Stimulated activated CD4-positive, alpha-beta T cell treated with anti-CD3 and anti-CD28 coated beads, Interleukin-15, amount 100 ng/mL, for 48 hours (primary cell): ENCODE measurements at regions not wholly inside any gene's neighbourhood (a gene's known extent, or its start where the extent isn't known, plus 50 kb on each side); places are given as distances from the start of the nearest gene placed in this dataset.
"Not testable (repeated sequence)": the region's sequence is repeated elsewhere in the genome, so short reads cannot be mapped to it uniquely, and the experiment has no call there.

Experiments
- DNase-seq, 2 donors: peaks; one replicate each; pipeline ENCODE4 v3.0.0-alpha.2; 2020; ENCODE audit warnings: low read depth in 2 of 2

DNA sequence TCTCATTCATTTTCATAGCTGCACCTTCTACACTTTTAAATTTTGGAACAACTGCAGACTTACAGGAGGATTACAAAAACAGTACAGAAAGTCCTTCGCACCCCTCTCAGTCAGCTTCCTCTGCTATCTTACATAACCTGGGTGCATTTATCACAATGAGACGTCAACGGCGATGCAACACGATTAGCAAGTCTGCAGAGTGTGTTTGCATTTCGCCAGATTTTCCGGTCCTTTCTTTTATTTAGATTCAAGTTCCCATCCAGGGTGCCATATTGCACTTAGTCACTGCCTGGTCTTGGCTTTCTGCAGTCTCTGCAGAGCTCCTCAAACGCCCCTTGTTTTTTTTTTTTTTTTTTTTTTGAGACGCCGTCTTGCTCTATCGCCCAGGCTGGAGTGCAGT lies 85.9 kb downstream of the ASMT start:
- DNase-seq = no peak

DNA sequence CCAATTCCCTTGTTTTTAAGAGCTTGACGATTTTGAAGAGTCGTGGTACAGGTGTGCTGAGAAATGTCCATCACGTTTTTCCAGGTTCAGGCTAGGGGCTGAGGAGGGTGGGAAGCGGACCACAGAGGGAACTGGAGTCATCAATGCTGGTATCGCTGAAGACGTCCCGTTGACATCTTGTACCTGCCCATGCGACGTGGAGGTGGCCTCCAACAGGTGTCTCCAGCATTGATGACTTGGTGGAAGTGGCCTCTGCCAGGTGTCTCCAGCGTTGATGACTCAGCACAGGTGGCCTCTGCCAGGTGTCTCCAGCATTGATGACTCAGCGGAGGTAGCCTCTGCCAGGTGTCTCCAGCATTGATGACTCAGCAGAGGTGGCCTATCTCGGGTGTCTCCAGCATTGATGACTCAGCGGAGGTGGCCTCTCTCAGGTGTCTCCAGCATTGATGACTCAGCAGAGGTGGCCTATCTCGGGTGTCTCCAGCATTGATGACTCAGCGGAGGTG lies 86.6 kb downstream of the ASMT start:
- DNase-seq = not testable (repeated sequence)

DNA sequence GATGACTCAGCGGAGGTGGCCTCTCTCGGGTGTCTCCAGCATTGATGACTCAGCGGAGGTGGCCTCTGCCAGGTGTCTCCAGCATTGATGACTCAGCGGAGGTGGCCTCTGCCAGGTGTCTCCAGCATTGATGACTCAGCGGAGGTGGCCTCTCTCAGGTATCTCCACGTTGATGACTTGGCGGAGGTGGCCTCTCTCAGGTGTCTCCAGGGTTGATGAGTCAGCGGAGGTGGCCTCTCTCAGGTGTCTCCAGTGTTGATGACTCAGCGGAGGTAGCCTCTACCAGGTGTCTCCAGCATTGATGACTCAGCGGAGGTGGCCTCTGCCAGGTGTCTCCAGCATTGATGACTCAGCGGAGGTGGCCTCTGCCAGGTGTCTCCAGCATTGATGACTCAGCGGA lies 87.3 kb downstream of the ASMT start:
- DNase-seq = not testable (repeated sequence)

DNA sequence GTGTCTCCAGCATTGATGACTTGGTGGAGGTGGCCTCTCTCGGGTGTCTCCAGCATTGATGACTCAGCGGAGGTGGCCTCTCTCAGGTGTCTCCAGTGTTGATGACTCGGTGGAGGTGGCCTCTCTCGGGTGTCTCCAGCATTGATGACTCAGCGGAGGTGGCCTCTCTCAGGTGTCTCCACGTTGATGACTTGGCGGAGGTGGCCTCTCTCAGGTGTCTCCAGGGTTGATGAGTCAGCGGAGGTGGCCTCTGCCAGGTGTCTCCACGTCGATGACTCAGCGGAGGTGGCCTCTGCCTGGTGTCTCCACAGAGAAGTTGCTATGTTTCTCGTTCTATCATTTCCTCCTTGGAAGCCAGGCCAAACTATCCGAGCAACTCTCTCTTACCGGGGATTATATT lies 87.7 kb downstream of the ASMT start:
- DNase-seq = not testable (repeated sequence)

DNA sequence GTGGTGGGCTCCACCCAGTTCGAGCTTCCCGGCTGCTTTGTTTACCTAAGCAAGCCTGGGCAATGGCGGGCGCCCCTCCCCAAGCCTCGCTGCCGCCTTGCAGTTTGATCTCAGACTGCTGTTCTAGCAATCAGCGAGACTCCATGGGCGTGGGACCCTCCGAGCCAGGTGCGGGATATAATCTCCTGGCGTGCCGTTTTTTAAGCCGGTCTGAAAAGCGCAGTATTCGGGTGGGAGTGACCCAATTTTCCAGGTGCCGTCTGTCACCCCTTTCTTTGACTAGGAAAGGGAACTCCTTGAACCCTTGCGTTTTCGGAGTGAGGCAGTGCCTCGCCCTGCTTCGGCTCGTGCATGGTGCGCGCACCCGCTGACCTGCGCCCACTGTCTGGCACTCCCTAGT lies 94.4 kb downstream of the ASMT start:
- DNase-seq = not testable (repeated sequence)

DNA sequence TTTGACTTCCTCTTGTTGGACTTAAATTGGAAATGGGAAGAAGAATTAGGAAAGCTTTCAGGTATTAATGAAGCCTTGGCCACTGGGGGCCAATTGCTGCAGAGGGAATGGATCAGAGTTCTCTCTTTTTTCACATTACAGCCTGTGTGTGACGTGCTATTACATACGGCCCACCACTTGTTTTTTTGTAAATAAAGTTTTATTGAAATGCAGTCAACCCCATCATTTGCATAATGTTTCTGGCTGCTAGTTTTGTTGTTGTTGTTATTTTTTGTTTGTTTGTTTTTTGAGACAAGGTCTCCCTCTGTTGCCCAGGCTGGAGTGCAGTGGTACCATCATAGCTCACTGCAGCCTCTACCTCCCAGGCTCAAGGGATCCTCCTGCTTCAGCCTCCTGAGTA lies 98.4 kb downstream of the ASMT start:
- DNase-seq = no peak

DNA sequence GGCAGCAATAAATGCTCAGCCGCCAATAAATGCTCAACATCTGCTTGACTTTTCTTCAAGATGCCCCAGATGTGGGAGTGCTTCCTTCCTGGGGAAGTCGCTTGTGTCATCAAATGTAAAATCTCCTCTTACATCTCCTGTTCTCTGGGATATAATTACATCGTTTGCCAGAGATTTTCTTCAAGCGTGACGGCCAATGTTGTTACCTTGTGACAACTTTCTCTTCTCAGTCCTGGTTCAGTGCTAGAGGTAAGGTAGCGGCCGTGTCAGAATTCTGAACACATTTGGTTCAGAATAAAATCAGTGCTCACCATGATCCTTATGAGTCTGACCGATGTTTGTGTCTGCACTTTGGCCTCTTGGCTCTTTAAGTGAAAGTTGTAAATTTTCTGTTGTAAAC lies 102.5 kb downstream of the ASMT start:
- DNase-seq = no peak

DNA sequence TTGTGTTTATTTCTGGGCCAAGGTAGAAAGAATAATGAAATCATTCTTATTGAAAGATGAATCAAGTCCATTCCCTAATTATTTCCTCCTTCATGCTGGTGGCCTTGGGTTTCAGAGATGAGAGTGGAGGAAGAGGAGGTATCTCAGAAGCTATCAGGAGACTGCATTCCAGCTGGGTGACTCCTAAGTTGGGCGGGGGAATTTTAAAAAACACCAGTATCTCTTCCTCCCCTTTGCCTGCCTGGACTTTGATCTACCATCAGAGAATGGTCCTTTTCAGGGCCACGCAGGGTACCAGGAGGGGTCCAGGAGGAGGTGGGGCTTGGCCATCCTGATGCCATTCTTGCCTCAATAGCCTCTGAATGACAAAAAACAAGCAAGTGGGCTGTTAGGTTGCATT lies 104.4 kb downstream of the ASMT start:
- no peak for DNase-seq

DNA sequence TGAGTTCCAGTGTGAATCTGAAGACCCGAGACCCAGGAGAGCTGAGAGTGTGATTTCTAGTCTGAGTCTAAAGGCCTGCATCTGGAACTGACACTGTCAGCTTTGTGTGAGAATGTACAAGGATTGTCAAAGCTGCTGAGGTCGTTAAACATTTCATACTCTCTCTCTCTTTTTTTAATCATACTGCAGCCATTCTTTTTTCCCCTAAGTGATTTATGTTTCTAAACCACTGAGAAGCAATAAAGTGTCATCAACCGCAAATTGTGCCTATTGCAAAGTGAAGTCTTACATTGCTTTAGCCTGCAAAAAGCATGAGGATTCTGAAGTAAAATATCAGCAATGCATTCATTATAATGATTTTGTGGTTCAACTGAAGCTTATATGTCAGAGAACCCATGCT lies 106.0 kb downstream of the ASMT start:
- no peak for DNase-seq

DNA sequence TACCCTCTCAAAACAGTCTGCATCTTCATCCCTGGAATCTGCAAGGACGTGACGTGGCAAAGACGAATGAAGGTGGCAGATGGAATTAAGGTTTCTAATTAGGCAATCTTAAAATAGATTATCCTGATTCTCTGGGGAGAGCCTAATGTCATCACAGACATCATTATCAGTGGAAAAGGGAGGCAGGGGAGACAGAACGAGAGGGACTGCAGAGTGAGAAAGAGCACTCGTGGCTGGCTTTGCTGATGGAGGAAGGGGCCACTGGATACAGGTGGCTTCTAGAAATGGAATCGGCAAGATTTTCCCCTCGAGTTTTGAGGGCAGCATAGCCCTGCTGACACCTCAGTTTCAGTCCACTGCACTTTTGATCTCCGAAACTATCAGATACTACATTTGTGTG lies 110.6 kb downstream of the ASMT start:
- DNase-seq = no peak

DNA sequence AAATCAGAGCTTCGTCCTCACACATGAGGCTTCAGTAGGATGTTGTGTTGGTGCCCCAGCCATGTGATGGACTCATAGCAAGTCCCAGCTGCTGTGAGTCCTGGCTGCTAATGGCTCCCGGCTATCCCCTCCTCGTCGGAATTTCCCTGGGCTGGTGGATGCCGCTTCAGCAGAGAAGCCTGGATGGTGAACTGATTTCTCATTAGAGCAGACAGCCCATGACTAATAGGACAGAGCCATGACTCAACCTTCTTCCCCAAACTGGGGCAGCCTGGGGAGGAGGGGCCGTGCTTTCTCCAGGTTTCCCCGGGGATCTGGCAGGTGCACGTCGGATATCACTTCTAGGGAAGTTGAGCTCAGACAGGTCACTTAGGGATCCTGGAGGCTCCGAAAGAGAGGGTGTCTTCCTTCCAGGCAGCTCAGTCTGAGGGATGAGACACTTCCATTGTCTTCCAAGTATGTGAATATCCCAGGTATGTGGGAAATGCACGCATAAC lies 112.7 kb downstream of the ASMT start:
- no peak for DNase-seq

DNA sequence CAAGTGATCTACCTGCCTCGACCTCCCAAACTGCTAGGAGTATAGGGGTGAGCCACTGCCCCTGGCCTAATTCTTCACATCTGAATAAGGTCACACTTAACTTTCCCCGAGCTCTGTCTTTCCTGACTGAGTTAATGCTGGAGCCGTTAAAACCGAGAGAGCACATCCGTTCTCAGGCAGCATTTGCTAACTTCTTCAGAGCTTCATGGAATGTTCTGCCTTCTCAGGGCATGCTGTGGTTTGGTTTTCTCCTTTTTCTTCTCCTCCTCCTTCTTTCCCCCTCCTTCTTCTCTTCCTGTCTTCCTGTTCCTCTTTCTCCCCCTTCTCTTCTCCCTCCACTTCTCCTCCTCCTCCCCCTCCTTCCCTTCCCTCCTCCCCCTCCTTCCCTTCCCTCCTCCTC lies 119.9 kb downstream of the ASMT start:
- no peak for DNase-seq

DNA sequence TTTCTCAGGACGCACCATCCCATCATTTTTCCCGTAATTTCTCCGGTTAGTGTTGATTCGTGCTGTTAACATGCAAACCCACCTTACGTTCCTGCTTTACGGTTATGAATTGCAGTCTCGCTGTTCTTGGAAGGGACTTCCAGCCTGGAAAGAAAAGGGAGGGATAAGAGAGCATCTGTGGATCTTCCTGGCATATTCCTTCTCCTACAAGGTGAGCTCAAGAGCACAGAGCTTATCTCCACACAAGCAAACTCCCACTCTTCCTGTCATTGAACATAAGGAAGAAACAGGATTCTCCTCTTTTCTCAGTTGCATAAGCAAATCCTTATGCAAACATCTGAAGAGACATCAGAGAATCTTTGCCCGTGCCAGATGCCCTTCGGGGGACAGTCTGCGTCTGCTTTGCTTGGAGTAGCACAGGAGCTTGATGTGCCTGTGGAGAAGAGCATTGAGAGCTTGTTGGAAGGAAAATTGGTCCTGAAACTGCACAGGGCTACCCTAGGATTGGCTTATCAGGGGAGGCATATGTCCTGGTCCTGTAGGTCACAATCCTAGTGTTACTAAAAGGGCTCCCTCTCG lies 127.0 kb downstream of the ASMT start:
- no peak for DNase-seq

DNA sequence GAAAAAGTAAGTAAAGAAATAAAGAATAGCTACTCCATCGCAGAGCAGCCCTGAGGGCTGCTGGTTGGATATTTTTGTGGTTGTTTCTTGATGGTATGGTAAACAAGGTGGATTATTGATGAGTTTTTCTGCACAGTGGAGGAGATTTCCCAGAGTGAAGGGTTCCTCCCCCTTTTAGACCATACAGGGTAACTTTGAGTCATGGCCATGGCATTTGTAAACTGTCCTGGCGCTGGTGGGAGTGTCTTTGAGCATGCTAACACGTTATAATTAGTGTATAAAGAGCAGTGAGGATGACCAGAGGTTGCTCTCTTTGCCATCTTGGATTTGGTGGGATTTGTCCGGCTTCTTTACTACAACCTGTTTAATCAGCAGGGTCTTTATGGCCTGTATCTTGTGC lies 128.2 kb downstream of the ASMT start:
- DNase-seq = no peak

DNA sequence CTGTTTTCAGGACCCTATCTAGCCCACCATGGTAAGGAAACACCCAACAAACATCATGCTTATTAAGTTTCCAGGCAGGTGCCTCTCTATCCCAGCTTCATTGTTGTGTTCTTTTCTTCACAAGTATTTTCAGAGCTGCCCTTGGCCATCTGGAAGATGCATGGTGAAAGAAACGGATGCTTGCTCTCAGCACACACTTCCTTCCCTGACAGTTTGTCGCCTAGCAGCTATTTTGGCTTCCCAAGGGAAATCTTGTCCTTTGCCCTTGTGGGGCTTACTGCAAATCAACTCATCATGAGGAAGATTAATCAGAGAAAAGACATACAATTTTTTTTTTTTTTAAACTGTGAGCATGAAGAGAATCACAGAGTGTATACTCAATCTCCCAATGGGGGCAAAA lies 128.8 kb downstream of the ASMT start:
- DNase-seq = no peak

DNA sequence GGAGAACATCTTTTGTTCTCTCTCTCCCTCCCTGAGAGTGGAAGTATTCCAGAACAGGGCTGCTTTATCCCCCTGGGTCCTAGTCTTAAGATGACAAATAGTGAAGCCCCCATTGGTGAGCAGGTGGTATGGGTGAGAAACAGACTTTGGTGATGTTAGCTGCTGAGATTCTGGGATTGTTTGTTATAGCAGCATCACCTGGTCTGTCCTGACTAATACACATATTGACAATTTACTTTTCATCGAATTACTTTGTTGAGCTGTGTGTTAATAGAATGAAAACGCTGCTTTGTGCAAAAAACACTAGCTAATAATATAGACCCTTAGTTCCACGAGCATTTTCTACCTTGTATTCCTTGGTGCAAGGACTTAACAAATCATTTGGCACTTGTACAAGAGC lies 133.5 kb downstream of the ASMT start:
- DNase-seq = no peak

DNA sequence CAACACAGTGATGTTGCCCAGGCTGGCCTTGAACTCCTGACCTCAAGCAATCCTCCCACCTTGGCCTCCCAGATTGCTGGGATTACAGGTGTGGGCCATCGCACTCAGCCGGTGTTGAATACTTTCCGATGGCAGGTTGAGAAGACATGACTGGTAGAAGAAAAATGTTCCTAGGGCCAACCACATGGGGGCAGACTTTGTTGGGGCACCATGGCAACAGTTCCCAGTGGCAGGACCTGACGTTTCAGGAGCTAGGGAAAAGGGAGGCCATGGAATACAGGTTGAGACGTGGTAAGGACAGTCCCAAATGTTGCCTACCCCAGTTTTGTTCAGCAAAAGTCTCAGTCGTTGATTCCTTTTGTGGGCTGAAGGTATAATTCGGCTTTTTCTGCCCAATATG lies 134.6 kb downstream of the ASMT start:
- no peak for DNase-seq

DNA sequence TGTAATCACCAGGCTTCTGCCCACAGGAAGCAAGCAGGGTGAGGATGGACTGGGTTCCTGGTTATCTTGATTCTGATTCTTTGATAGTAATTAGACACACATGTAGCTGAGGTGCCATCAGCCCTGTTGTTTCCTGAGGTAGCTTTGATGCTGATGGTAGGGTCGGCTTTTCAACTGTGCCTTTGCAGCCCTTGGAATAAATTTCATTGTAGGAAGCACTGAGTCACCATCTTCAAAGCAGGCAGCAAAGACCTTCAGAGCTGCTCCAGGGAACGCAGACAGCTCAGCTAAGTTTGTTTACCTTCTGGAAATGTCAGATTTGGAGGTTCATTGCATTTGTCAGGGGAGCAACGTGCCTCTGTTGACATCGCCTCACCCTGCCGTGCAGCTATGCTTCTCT lies 135.4 kb downstream of the ASMT start:
- no peak for DNase-seq

DNA sequence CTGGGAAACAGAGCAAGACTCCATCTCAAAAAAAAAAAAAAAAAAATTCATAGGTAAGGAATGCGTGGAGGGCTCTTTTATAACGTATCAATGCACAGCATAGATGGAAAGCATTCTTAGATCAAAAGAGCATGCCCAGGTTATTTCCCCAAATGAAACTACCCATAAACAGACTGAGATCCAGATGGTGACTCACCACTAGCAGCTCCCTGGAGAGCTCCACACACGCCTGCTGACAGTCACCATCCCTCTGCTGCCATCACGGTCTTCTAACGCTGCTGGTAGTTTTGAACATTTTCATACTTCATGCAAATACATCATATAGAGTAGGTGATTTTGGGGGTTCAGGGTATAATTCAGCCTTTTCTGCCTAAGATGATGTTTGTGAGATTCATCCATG lies 136.9 kb downstream of the ASMT start:
- no peak for DNase-seq

DNA sequence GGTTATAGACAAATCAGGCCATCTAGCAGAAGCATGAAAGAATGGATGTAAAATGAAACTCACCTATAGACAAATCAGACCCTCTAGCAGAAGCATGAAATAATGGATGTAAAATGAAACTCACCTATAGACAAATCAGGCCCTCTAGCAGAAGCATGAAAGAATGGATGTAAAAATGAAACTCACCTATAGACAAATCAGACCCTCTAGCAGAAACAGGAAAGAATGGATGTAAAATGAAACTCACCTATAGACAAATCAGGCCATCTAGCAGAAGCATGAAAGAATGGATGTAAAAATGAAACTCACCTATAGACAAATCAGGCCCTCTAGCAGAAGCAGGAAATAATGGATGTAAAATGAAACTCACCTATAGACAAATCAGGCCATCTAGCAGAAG lies 137.9 kb downstream of the ASMT start:
- DNase-seq = not testable (repeated sequence)

DNA sequence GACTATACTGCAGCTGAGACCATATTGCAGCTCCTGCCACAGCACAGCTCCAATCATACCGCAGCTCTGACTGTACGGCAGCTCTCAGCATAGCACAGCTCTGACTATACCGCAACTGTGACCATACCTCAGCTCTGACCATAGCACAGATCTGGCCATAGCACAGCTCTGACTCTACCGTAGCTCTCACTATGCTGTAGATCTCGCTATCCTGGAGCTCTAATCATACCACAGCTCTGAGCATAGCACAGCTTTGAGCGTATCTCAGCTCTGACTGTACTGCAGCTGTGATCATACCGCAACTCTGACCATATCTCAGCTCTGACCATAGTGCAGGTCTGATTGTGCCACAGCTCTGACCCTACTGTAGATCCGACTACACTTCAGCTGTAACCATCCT lies 139.2 kb downstream of the ASMT start:
- DNase-seq = no peak

DNA sequence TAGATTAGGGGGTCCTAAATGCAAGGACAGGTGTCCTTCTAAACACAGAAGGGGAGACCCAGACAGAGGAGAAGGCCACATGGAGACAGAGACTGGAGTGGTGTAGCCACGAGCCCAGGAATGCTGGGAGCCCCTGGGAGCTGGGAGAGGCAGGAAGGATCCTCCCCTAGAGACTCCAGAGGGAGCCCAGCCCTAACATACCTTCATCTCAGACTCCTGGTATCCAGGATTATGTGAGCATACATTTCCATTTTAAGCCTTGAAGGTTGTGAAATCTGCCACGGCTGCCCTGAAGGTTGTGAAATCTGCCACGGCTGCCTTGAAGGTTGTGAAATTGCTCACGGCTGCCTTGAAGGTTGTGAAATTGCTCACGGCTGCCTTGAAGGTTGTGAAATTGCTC lies 148.4 kb downstream of the ASMT start:
- no peak for DNase-seq

DNA sequence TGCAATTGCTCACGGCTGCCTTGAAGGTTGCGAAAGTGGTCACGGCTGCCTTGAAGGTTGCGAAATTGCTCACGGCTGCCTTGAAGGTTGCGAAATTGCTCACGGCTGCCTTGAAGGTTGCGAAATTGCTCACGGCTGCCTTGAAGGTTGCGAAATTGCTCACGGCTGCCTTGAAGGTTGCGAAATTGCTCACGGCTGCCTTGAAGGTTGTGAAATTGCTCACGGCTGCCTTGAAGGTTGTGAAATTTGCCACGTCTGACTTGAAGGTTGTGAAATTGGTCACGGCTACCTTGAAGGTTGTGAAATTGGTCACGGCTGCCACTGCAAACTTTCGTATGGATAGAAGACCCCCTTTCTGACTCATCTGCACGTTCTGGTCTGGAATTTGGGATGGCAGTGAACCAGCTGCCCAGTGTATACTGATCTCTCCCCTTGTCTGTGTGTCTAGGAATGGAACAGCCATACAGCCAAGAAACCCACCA lies 150.1 kb downstream of the ASMT start:
- DNase-seq = peak in 1 of 2 donors; percentile 10

DNA sequence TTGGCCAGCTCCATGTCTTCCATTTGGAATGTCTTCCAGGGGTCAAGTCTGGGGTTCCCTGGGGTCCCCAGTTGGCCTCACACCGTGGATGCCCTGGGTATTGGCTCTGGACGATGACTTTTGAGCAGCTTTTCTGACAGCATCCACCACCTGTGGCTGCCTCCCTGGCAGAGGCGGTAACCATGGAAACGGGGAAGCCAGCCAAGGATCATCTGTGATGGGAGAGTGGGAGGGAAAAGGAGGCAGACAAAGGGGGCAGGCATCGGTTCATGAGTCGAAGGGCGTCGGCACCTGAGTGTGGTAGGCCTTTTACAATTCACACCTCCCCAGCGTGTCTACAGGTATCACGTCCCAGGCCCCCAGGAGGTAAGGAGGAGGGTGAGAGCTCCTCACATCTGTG lies 152.2 kb downstream of the ASMT start:
- DNase-seq = no peak
